ENCODE measurements at regions not wholly inside any gene's neighbourhood (a gene's known extent, or its start where the extent isn't known, plus 50 kb on each side); places are given as distances from the start of the nearest gene placed in this dataset.

- Histone ChIP-seq H4K91ac (replicated peaks; ENCODE audit: insufficient read length, low read length) (no peak overlapping the region), H4K8ac (ENCODE audit: extremely low read depth, insufficient read depth, low read length) (no peak overlapping the region), H4K20me1 (replicated peaks in 1 of 2; ENCODE audit: control insufficient read depth in 1 of 2, insufficient read depth in 2 of 2, low read length in 2 of 2) (no peaks in the 10 kb centered on the region), H3K4me3 (ENCODE audit: extremely low read depth in 1 of 4, insufficient read depth in 2 of 4, low read depth in 3 of 4, low read length in 4 of 4) (no peak overlapping the region), H2BK20ac (ENCODE audit: low read length) (no peak overlapping the region), H2BK12ac (ENCODE audit: low read depth, low read length) (no peak overlapping the region), H3K36me3 (ENCODE audit: control insufficient read depth in 2 of 4, insufficient read depth in 4 of 4, low read length in 3 of 4) (no peaks in the 10 kb centered on the region), H3K4me1 (replicated peaks in 1 of 4; ENCODE audit: control insufficient read depth in 3 of 4, insufficient read depth in 4 of 4, low read length in 3 of 4) (no peaks in the 10 kb centered on the region), H3K18ac (ENCODE audit: extremely low read depth, low read length) (no peak overlapping the region), H2BK15ac (ENCODE audit: low read length) (no peak overlapping the region), H3K4ac (replicated peaks; ENCODE audit: insufficient read length, low read depth, low read length) (no peak overlapping the region), H3K56ac (replicated peaks; ENCODE audit: insufficient read length, low read depth, low read length) (no peak overlapping the region), H2BK120ac (replicated peaks; ENCODE audit: low read depth, low read length) (no peak overlapping the region), H3K23ac (ENCODE audit: insufficient read length) (no peak overlapping the region), H3K79me2 (ENCODE audit: control insufficient read depth in 1 of 2, insufficient read depth in 2 of 2, low read length in 2 of 2) (no peaks in the 10 kb centered on the region), H3K14ac (ENCODE audit: insufficient read length) (no peak overlapping the region), H2AFZ (ENCODE audit: low read length) (no peak overlapping the region), H3K27me3 (replicated peaks in 1 of 4; ENCODE audit: control insufficient read depth in 3 of 4, extremely low read depth in 1 of 4, insufficient read depth in 3 of 4, low read length in 3 of 4) (no peaks in the 10 kb centered on the region; a peak in 1 of 7 replicates), H3K79me1 (ENCODE audit: low read depth, low read length) (no peaks in the 10 kb centered on the region), H3K27ac (ENCODE audit: low read depth, low read length) (no peak overlapping the region), H2AK5ac (ENCODE audit: low read depth, low read length) (no peak overlapping the region), H3K9me3 (ENCODE audit: insufficient read depth in 2 of 2, low read depth in 1 of 2, low read length in 1 of 2) (no peaks in the 10 kb centered on the region), H3K9ac (replicated peaks in 1 of 4; ENCODE audit: extremely low read depth in 1 of 4, low read depth in 3 of 4, low read length in 3 of 4) (no peak overlapping the region), H2BK5ac (ENCODE audit: low read depth, low read length) (no peak overlapping the region), H4K5ac (ENCODE audit: insufficient read length, low read depth, low read length) (no peak overlapping the region), H3K23me2 (ENCODE audit: low read depth, low read length) (no peaks in the 10 kb centered on the region), H3K4me2 (ENCODE audit: insufficient read depth in 1 of 2, low read depth in 2 of 2, low read length in 2 of 2) (no peak overlapping the region)
- ChIA-PET CTCF (ENCODE audit: partially characterized antibody) (interaction anchor here (1.4 to 1.5 kb wide), 2 partner anchors 24 to 249 kb away, joined by 3 to 4 read pairs; no protein-coding TSS in a partner anchor), POLR2A (ENCODE audit: partially characterized antibody) (no interaction called here)
- WGBS, 2 experiments (ENCODE audit: extremely low coverage in 1 of 2, insufficient coverage in 1 of 2, insufficient read length in 1 of 2, insufficient replicate concordance in 2 of 2, low coverage in 1 of 2, low lambda C conversion rate in 2 of 2, missing lambda C conversion rate in 1 of 2): 82% methylated on average over 3 of the region's 3 CpGs; no CpG with 5 or more reads in 1 of the 2 experiments
- FAIRE-seq: no peak
- TF ChIP-seq EP300 (IDR thresholded peaks at IDR 0.05; ENCODE audit: borderline replicate concordance in 1 of 2, low read depth in 2 of 2, low read length in 2 of 2): no peak
- DNase-seq (ENCODE audit: low read depth in 1 of 2, low spot score in 2 of 2): no peak
These were observed 71.6 kb downstream of the PLCE1 start for GRCh38 chr10:94065362-94065761.

Data from H1 (cell line).